HCT116 (cell line): ENCODE measurements at regions not wholly inside any gene's neighbourhood (a gene's known extent, or its start where the extent isn't known, plus 50 kb on each side); places are given as distances from the start of the nearest gene placed in this dataset.

ENCODE experiments used
- ATF3 ChIP-seq: IDR thresholded peaks from 2 replicates; pipeline ENCODE4 v1.6.1; 2012
- CEBPB ChIP-seq: IDR thresholded peaks from 2 replicates; pipeline ENCODE4 v1.6.1; 2012; ENCODE audit warnings: low read depth
- CTCF ChIP-seq, 3 experiments: fragments of 200-600 bp in 1 of 3; sonication (generic) in 1 of 3; IDR thresholded peaks in 2 of 3; conservative IDR thresholded peaks in 1 of 3; 2 replicates each; pipeline ENCODE4 v1.5.1; 2012 to 2017; ENCODE audit warnings: low read depth in 2 of 3, low read length in 2 of 3, antibody characterized with exemption in 1 of 3, borderline replicate concordance in 1 of 3, control low read depth in 1 of 3, mild to moderate bottlenecking in 1 of 3, mixed read lengths in 1 of 3, mixed run types in 1 of 3, moderate library complexity in 1 of 3; ENCODE audit not compliant: insufficient read depth in 1 of 3
- EZH2 ChIP-seq: fragments of 200-600 bp; sonication (generic); IDR thresholded peaks from 2 replicates; pipeline ENCODE4 v1.6.1; 2017; ENCODE audit warnings: antibody characterized with exemption, mixed run types
- JUND ChIP-seq: IDR thresholded peaks from 2 replicates; pipeline ENCODE4 v1.6.1; 2012
- POLR2A ChIP-seq: IDR thresholded peaks from 2 replicates; pipeline ENCODE4 v1.7.0; 2011; ENCODE audit warnings: borderline replicate concordance; ENCODE audit not compliant: insufficient read depth, insufficient read length; ENCODE audit errors: extremely low read depth
- POLR2AphosphoS5 ChIP-seq: IDR thresholded peaks from 2 replicates; pipeline ENCODE4 v1.6.1; 2011; ENCODE audit warnings: mild to moderate bottlenecking, low read depth, low read length, moderate library complexity
- SRF ChIP-seq: IDR thresholded peaks from 2 replicates; pipeline ENCODE4 v1.6.1; 2012; ENCODE audit warnings: low read depth
- YY1 ChIP-seq: IDR thresholded peaks from 2 replicates; pipeline ENCODE4 v1.6.1; 2011; ENCODE audit warnings: low read length, low read depth, moderate library complexity, mild to moderate bottlenecking; ENCODE audit not compliant: insufficient replicate concordance; ENCODE audit errors: extremely low read depth
- ZFX ChIP-seq: fragments of 450-650 bp; IDR thresholded peaks from 2 replicates; pipeline ENCODE4 v1.6.1; 2017
- TF ChIP-seq, protein P1 (sequence below): IDR thresholded peaks from 2 replicates; pipeline ENCODE4 v1.6.1; 2012

GRCh38 chr1:110778821-110779220, 94.1 kb upstream of the CD53 start:
- TF ChIP-seq POLR2AphosphoS5 (no peak), CTCF (IDR thresholded peaks at IDR 0.05 in 2 of 3, conservative IDR thresholded peaks at IDR 0.05 in 1 of 3; ENCODE audit: borderline replicate concordance in 1 of 3, insufficient read depth in 1 of 3, low read depth in 2 of 3, low read length in 2 of 3) (no peak), YY1 (no peak), CEBPB (no peak), ATF3 (no peak), JUND (no peak), SRF (no peak), POLR2A (no peak), ZFX (no peak), EZH2 (no peak)
- TF ChIP-seq, protein P1, sequence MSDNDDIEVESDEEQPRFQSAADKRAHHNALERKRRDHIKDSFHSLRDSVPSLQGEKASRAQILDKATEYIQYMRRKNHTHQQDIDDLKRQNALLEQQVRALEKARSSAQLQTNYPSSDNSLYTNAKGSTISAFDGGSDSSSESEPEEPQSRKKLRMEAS = no peak
